ENCODE measurements at regions not wholly inside any gene's neighbourhood (a gene's known extent, or its start where the extent isn't known, plus 50 kb on each side); places are given as distances from the start of the nearest gene placed in this dataset.

DNA sequence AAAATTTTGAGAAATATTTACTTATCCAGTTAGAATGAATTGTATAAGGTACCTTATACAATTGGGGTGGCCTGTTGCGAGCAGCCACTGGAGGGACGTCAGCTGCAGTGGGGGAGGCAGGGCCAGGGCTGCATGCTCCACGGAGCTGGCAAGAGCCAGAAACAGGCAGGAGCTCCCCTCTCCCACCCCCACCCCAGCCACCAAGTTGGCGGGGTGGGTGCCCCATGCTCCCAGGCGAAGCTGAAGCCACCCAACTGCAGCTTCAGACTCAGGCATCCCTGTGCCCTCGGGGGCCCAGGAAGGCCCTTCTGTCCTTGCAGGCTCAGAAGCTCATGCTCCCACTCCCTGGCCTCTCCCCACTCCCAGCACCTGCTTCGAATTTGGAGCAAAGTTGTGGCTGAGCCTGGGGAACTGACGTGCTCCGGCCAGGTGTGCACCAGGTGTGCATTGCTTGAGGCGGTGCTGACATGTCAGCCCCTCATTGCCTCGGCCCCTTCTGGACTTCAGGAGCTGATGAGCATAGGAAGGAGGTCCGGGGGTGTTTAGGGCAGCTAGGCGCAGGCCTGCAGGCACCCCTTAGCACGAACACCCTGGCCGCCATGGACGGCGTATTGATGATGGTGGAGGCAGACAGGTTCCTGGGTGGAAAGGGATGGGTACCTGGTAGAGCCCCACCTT, 743.8 kb upstream of the GBE1 start:
- no peak for TF ChIP-seq TCF12 (IDR thresholded peaks at IDR 0.05; ENCODE audit: low read depth)
- TF ChIP-seq TAF1 (IDR thresholded peaks at IDR 0.05; ENCODE audit: low read depth), result no peak

DNA sequence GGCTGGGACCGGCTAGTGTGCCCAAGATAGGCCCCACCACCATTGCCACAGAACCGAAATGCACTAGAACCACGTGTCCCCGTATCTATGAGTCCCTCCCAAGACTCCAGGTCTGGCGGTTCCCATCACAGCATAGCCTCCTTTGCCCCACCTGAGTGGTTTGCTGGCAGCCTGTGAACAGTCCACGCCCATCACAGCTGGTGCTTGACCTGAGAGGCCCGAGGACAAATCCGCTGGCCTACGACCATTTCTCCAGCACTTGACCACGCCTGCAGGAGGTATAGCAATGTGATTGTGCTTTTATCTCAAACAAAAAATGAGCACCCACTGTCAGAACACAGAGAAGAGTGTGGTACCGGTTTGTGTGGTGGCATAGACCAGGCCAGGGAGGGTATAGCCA, 736.7 kb upstream of the GBE1 start:
- TF ChIP-seq, protein P1, sequence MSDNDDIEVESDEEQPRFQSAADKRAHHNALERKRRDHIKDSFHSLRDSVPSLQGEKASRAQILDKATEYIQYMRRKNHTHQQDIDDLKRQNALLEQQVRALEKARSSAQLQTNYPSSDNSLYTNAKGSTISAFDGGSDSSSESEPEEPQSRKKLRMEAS (IDR thresholded peaks at IDR 0.05), result peak; percentile 25; the same call in 1 of the 2 replicates
- no peak for TF ChIP-seq ZBTB7A (IDR thresholded peaks at IDR 0.05; ENCODE audit: low read depth)
- TF ChIP-seq, protein P2, sequence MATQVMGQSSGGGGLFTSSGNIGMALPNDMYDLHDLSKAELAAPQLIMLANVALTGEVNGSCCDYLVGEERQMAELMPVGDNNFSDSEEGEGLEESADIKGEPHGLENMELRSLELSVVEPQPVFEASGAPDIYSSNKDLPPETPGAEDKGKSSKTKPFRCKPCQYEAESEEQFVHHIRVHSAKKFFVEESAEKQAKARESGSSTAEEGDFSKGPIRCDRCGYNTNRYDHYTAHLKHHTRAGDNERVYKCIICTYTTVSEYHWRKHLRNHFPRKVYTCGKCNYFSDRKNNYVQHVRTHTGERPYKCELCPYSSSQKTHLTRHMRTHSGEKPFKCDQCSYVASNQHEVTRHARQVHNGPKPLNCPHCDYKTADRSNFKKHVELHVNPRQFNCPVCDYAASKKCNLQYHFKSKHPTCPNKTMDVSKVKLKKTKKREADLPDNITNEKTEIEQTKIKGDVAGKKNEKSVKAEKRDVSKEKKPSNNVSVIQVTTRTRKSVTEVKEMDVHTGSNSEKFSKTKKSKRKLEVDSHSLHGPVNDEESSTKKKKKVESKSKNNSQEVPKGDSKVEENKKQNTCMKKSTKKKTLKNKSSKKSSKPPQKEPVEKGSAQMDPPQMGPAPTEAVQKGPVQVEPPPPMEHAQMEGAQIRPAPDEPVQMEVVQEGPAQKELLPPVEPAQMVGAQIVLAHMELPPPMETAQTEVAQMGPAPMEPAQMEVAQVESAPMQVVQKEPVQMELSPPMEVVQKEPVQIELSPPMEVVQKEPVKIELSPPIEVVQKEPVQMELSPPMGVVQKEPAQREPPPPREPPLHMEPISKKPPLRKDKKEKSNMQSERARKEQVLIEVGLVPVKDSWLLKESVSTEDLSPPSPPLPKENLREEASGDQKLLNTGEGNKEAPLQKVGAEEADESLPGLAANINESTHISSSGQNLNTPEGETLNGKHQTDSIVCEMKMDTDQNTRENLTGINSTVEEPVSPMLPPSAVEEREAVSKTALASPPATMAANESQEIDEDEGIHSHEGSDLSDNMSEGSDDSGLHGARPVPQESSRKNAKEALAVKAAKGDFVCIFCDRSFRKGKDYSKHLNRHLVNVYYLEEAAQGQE (IDR thresholded peaks at IDR 0.05; ENCODE audit: low read depth), result no peak
- TF ChIP-seq NFIC (IDR thresholded peaks at IDR 0.05), result peak; percentile 35; the same call in 1 of the 2 replicates
- TF ChIP-seq TCF12 (IDR thresholded peaks at IDR 0.05; ENCODE audit: low read depth), result no peak
- no peak for TF ChIP-seq CREB1 (IDR thresholded peaks at IDR 0.05; ENCODE audit: low read depth)
- no peak for TF ChIP-seq TEAD4 (IDR thresholded peaks at IDR 0.05)
- TF ChIP-seq YY1 (IDR thresholded peaks at IDR 0.05; ENCODE audit: low read depth), result no peak
- no peak for TF ChIP-seq EP300 (IDR thresholded peaks at IDR 0.05; ENCODE audit: borderline replicate concordance)
- TF ChIP-seq, protein P3, sequence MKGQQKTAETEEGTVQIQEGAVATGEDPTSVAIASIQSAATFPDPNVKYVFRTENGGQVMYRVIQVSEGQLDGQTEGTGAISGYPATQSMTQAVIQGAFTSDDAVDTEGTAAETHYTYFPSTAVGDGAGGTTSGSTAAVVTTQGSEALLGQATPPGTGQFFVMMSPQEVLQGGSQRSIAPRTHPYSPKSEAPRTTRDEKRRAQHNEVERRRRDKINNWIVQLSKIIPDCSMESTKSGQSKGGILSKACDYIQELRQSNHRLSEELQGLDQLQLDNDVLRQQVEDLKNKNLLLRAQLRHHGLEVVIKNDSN (IDR thresholded peaks at IDR 0.05), result 0 out of 2 replicates have a peak, but pooled peaks have one; percentile 17
- TF ChIP-seq TAF1 (IDR thresholded peaks at IDR 0.05; ENCODE audit: low read depth), result no peak

DNA sequence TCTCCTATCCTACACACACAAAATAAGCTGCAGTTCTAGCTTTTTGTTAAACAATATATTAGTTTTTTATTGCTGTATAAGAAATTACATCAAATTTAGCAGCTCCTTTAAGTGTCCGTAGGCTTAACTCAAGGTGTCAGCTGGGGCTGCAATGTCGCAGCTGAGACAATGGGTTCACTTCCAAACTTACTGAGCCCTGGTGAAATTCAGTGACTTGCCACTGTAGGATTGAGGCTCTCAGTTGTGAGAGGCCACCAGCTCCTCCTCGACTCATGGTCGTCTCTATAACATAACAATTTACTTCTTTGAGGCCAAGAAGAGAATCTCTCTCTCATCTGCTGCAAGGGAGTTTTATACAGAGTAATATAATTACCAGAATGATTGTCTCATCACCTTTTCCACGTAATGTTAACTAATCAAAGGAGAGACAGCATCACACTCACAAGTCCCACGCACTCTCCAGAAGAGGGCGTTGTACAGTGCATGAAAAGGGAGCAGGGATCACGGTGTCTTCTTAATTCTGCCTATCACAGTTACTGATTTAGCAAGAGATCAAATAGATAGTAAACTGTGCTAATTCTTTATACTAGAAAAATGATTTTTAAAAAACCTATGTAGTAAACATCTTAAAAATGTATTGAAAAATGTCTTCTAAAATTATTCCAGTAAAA, 735.6 kb upstream of the GBE1 start:
- TF ChIP-seq RAD21 (IDR thresholded peaks at IDR 0.05; ENCODE audit: low read depth) (peak; percentile 41; the same call in 1 of the 2 replicates), TEAD4 (IDR thresholded peaks at IDR 0.05) (no peak)

DNA sequence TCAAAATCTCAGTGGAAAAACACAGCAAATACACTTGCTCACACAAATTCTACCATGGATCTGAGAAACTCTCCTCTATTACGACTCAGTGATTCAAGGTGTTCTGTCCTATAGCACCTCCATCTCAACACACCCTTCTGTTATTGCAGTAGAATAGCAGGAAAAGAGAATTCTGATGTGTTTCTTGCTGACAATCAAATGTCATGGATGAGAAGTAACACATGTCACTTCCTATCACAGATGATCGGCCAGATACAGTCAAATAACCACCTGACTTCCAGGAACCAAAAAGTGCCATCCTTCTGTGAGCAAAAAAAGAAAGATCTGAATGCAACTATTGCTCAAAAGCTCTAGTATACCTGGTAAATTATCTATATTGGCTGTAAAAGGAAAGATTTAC, 734.2 kb upstream of the GBE1 start:
- no peak for TF ChIP-seq CEBPB (IDR thresholded peaks at IDR 0.05)

DNA sequence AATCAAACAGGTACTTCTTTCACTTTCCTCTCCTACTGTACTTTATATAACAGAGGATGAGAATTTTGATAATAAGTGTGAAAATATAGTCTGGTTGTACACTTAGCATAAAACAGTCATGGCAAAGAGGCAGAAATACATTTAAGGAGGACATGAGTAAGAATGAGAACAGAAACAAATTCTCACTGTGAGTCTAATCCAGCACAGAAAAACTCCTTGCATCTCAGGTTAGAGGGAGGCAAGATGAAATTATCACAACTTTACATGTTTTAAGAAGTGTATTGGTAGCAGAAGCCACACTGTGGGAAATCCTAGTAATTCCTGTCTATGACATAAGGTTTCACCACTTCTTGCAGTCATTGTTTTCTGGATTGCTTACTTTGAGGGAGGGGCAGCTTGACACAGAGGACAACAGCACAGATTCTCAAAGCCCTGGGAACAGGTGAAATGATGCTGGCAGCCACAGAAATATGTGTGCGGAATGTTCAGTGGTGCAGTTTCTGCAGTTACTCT, 733.6 kb upstream of the GBE1 start:
- TF ChIP-seq EP300 (IDR thresholded peaks at IDR 0.05; ENCODE audit: borderline replicate concordance), result no peak
- TF ChIP-seq TEAD4 (IDR thresholded peaks at IDR 0.05), result no peak
- no peak for TF ChIP-seq ZBTB7A (IDR thresholded peaks at IDR 0.05; ENCODE audit: low read depth)
- TF ChIP-seq TAF1 (IDR thresholded peaks at IDR 0.05; ENCODE audit: low read depth), result no peak
- TF ChIP-seq YY1 (IDR thresholded peaks at IDR 0.05; ENCODE audit: low read depth), result no peak
- TF ChIP-seq, protein P2 (IDR thresholded peaks at IDR 0.05; ENCODE audit: low read depth), result no peak
- TF ChIP-seq FOXM1 (IDR thresholded peaks at IDR 0.05; ENCODE audit: borderline replicate concordance, low read depth), result no peak
- no peak for TF ChIP-seq NFIC (IDR thresholded peaks at IDR 0.05)
- TF ChIP-seq TCF12 (IDR thresholded peaks at IDR 0.05; ENCODE audit: low read depth), result no peak
- TF ChIP-seq CREB1 (IDR thresholded peaks at IDR 0.05; ENCODE audit: low read depth), result no peak
- no peak for TF ChIP-seq RAD21 (IDR thresholded peaks at IDR 0.05; ENCODE audit: low read depth)

DNA sequence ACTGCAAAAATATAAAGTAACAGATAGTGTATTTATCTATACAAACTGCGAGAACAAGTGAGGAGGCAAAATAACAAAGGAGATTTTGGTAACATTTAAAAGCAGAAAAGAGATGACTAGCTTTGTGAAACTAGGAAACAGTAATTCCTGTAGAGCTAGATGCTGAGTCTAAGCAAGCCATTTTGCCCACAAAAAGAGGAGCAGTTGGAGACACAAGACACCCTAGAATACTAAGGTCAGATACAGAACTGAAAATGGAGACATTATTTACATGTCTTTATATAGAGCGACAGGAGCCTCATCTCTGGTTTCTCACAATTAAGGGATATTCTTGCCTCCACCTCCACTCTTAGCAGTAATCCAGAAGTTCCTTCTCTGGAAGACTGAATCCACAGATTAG, 732.4 kb upstream of the GBE1 start:
- no peak for TF ChIP-seq EGR1 (IDR thresholded peaks at IDR 0.05)
- no peak for TF ChIP-seq CEBPB (IDR thresholded peaks at IDR 0.05)

DNA sequence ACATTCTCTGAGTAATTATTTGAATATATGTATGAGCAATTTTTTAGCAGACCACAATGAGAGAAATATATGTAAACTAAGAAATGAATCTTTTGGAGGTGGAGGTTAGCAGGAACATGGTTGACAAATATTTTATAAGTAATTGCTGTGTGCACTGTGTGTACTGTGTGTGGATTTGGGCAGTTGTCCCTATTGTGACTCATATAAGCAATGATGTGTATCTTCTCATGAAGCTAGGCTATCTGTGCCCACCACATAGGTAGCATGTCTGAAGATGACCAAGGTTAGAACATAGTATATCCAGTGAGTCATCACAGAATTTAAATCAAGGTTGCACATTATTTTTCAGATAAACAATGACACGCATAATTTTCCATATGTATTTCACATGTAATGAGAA, 713.9 kb upstream of the GBE1 start:
- TF ChIP-seq YY1 (IDR thresholded peaks at IDR 0.05; ENCODE audit: low read depth), result no peak
- TF ChIP-seq CREB1 (IDR thresholded peaks at IDR 0.05; ENCODE audit: low read depth), result no peak
- no peak for TF ChIP-seq FOXM1 (IDR thresholded peaks at IDR 0.05; ENCODE audit: borderline replicate concordance, low read depth)
- TF ChIP-seq TCF12 (IDR thresholded peaks at IDR 0.05; ENCODE audit: low read depth), result no peak
- no peak for TF ChIP-seq EP300 (IDR thresholded peaks at IDR 0.05; ENCODE audit: borderline replicate concordance)
- TF ChIP-seq, protein P1 (IDR thresholded peaks at IDR 0.05), result no peak
- no peak for TF ChIP-seq EGR1 (IDR thresholded peaks at IDR 0.05)
- TF ChIP-seq RAD21 (IDR thresholded peaks at IDR 0.05; ENCODE audit: low read depth), result no peak
- TF ChIP-seq ZBTB7A (IDR thresholded peaks at IDR 0.05; ENCODE audit: low read depth), result no peak
- TF ChIP-seq, protein P3 (IDR thresholded peaks at IDR 0.05), result no peak
- no peak for TF ChIP-seq TEAD4 (IDR thresholded peaks at IDR 0.05)
- TF ChIP-seq, protein P2 (IDR thresholded peaks at IDR 0.05; ENCODE audit: low read depth), result no peak
- TF ChIP-seq TAF1 (IDR thresholded peaks at IDR 0.05; ENCODE audit: low read depth), result no peak
